Mucosa of descending colon (tissue), 3 donors: ENCODE measurements at regions not wholly inside any gene's neighbourhood (a gene's known extent, or its start where the extent isn't known, plus 50 kb on each side); places are given as distances from the start of the nearest gene placed in this dataset.

Experiments used
- ATAC-seq: fragments of 200-7000 bp; cut with Tn5 transposase; one replicate; pipeline ENCODE4 v1.9.1; 2020; ENCODE audit warnings: mild to moderate bottlenecking, moderate library complexity
- DNase-seq, 3 donors: peaks; one replicate each; pipeline ENCODE4 v3.0.0-alpha.2; 2020
- H3K36me3 ChIP-seq: fragments of 200-600 bp; one replicate; pipeline ENCODE4 v1.8.0; 2021; ENCODE audit warnings: low read depth, mild to moderate bottlenecking
- H3K4me1 ChIP-seq: fragments of 200-600 bp; one replicate; pipeline ENCODE4 v1.8.0; 2021; ENCODE audit warnings: low read depth, mild to moderate bottlenecking
- H3K4me3 ChIP-seq: fragments of 200-600 bp; one replicate; pipeline ENCODE4 v1.8.0; 2021; ENCODE audit warnings: mild to moderate bottlenecking
- H3K9me3 ChIP-seq: fragments of 200-600 bp; one replicate; pipeline ENCODE4 v1.8.0; 2021; ENCODE audit warnings: mild to moderate bottlenecking
- intact Hi-C, 2 donors: fragments of 100-400 bp; cut with DNase I in 1 of 2; cut with micrococcal nuclease in 1 of 2; formaldehyde crosslinking; loops; one replicate each; pipeline versions ENCODE4 v1.11.0 to v1.11.1; 2022; cut with DNase I, micrococcal nuclease
- TF ChIP-seq, protein P1 (sequence below): fragments of 200-600 bp; IDR thresholded peaks from one replicate; pipeline ENCODE4 v1.8.0; 2022; ENCODE audit warnings: antibody characterized with exemption, mild to moderate bottlenecking
- donor health status: DM: no; HTN: no; CAD: no; lungs with moderate emphysema.
- donor health status: DM: no; HTN: no; CAD: no.
- donor health status: DM: no; HTN: yes; CAD: no.

DNA sequence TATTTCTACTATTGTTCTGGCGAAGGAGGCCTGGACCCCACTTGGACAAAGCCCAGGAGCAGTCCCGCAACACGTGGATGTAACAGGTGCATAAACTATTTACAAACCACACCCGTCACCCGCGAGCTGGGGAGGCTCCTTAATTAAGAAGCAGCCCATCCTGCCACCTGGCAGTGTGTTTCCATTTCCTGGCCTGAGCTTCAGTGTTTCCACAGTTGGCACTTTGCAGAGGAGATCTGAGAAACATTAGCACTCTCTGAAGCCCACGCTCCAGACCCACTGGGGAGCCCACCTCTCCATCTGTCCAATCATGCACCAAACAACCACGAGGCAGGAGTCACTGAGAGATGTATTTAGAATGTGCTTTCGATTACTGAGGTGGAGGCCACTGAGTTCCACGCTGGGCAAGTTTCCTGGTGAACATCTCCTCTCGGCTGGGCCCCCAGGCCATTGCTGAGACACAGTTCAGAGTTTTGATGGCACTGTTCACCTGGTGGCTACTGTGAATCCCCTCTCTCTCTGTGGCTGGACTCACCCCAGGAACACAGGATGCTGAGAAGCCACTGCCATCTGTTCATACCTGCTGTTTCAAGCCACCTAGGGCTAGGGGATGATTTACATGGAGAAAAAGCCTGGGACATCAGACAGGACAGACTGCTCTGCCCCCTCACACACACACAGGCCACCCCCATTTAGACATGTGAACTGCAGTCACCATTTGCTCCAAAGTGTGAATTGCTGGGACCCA, 129.1 kb downstream of the AIPL1 start:
- no peak for DNase-seq
- Histone ChIP-seq H3K36me3 (no peaks in the 10 kb centered on the region), H3K4me3 (no peak overlapping the region), H3K4me1 (no peaks in the 10 kb centered on the region), H3K9me3 (no peaks in the 10 kb centered on the region)
- TF ChIP-seq, protein P1, sequence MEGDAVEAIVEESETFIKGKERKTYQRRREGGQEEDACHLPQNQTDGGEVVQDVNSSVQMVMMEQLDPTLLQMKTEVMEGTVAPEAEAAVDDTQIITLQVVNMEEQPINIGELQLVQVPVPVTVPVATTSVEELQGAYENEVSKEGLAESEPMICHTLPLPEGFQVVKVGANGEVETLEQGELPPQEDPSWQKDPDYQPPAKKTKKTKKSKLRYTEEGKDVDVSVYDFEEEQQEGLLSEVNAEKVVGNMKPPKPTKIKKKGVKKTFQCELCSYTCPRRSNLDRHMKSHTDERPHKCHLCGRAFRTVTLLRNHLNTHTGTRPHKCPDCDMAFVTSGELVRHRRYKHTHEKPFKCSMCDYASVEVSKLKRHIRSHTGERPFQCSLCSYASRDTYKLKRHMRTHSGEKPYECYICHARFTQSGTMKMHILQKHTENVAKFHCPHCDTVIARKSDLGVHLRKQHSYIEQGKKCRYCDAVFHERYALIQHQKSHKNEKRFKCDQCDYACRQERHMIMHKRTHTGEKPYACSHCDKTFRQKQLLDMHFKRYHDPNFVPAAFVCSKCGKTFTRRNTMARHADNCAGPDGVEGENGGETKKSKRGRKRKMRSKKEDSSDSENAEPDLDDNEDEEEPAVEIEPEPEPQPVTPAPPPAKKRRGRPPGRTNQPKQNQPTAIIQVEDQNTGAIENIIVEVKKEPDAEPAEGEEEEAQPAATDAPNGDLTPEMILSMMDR: no peak
- intact Hi-C loops: no loop called here
- no peak for ATAC-seq

DNA sequence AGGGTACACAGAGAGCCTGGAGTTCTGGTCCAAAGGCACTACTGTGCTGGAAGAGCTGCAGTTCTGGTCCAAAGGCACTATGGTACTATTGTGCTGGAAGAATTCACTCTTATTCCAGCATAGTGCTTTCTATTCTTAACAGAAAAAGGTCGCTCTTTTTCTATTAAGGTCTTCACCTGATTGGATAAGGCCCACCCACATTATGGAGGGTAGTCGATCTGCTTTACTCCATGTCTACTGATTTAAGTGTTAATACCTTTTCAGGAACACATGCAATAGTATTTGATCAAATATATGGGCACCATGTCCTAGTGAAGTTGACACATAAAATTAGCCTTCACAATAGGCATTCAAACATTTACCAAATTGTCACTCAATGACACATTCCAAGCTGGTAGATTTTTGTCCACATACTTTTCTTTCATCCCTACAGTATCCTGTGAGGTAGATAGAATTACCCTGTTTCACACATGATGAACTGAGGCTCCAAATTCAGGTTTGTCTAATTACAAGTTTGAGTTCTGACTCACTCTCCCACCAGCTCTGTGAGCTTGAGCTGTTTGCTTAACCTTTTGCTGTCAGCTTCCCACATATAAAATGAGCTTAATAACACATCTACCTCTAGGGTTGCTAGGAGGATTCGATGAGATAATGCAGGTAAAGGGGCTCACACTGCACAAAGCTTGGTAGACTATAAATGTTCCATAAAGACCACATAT, 129.9 kb downstream of the AIPL1 start:
- ATAC-seq: no peak
- intact Hi-C loops: no loop called here
- Histone ChIP-seq H3K4me3 (no peak overlapping the region), H3K9me3 (no peaks in the 10 kb centered on the region), H3K36me3 (no peaks in the 10 kb centered on the region), H3K4me1 (no peaks in the 10 kb centered on the region)
- no peak for DNase-seq
- TF ChIP-seq, protein P1: no peak

DNA sequence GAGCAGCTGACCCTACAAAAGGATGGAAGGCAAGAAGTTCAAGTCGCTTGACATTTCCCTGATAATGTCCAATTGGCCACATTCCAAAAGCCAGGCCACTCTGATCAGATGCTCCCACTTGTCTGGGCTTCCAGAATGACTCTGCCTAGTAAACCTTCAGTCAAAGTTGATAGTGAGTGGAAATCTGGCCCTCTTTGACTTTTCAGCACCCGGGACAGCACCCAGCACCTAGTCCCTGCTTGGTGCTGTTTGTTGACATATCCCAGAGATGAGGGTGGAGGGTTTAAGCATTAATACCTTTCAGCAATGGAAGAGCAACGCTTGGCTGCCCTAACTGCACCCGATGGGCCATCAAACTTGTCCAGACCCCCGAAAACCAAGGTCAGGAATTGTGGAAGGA, 131.3 kb downstream of the AIPL1 start:
- TF ChIP-seq, protein P1: no peak
- peak in 1 of 3 donors; percentile 24 for DNase-seq
- Histone ChIP-seq H3K9me3 (no peaks in the 10 kb centered on the region), H3K36me3 (no peaks in the 10 kb centered on the region), H3K4me3 (no peak overlapping the region), H3K4me1 (no peaks in the 10 kb centered on the region)
- ATAC-seq: no peak
- intact Hi-C loops: no loop called here

DNA sequence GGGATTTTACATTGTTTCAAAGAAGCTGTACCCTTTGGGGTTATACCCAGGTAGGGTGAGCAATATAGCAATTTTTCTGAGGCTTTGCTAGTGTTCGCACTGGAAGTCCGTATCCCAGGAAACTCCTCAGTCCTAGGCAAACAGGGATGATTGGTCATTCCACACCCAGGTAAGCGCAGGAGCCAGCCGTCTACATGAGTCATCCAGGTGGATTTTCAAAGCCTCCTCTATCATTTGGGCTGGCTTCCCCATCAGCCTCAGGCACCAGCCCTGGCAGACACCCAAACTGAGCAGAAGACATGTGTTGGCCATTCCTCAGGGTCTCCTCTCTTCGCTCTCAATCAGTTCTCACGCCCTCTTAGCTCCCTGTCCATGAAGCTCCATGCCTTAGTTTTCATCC, 135.6 kb downstream of the AIPL1 start:
- H3K4me3 ChIP-seq: no peak overlapping the region
- ATAC-seq (no peak), DNase-seq (no peak)
- no peaks in the 10 kb centered on the region for H3K4me1 ChIP-seq
- intact Hi-C loops: no loop called here
- TF ChIP-seq, protein P1: no peak
- no peaks in the 10 kb centered on the region for H3K9me3 ChIP-seq
- H3K36me3 ChIP-seq: no peaks in the 10 kb centered on the region

DNA sequence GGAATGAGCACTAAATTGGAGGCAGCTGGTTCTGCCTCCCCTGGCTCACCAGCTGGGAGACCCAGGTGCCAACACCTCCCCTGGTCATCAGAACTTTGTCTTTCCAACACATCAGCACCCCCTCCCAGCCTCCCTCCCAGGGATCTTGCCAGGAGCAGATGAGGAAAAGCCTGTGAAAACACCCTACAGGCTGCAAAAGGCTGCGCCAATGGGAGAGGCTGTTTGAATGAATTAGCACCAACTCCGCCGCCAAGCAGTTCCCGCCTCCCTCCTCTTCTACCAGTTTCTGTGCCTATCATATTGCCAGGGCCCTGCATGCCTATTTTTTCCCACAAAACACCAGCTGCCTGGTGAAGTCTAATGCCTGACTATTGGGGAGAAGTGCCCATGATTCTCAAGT, 137.0 kb downstream of the AIPL1 start:
- ATAC-seq: no peak
- no peak for DNase-seq
- TF ChIP-seq, protein P1: no peak
- intact Hi-C loops: no loop called here
- Histone ChIP-seq H3K4me3 (no peak overlapping the region), H3K36me3 (no peaks in the 10 kb centered on the region), H3K9me3 (no peaks in the 10 kb centered on the region), H3K4me1 (no peaks in the 10 kb centered on the region)
